Neuronal stem cell (in vitro differentiated cells): ENCODE measurements at regions not wholly inside any gene's neighbourhood (a gene's known extent, or its start where the extent isn't known, plus 50 kb on each side); places are given as distances from the start of the nearest gene placed in this dataset.

Experiments used
- DNase-seq: peaks from one replicate; pipeline ENCODE4 v3.0.0-alpha.2; 2013; ENCODE audit warnings: low spot score
- H2AFZ ChIP-seq: one replicate; pipeline ENCODE4 v1.6.1; 2013; ENCODE audit warnings: mild to moderate bottlenecking, low read length, inconsistent platforms
- H2AK5ac ChIP-seq: 2 replicates; pipeline ENCODE4 v1.6.1; 2013; ENCODE audit warnings: low read depth, mild to moderate bottlenecking, inconsistent platforms, low read length, moderate library complexity, mixed read lengths
- H2BK120ac ChIP-seq: 2 replicates; pipeline ENCODE4 v1.6.1; 2013; ENCODE audit warnings: low read depth, mild to moderate bottlenecking, inconsistent platforms, low read length, moderate library complexity, mixed read lengths
- H2BK12ac ChIP-seq: one replicate; pipeline ENCODE4 v1.6.1; 2013; ENCODE audit warnings: low read length, inconsistent platforms
- H2BK15ac ChIP-seq: 2 replicates; pipeline ENCODE4 v1.6.1; 2013; ENCODE audit warnings: mild to moderate bottlenecking, low read length, inconsistent platforms, mixed read lengths
- H2BK5ac ChIP-seq: one replicate; pipeline ENCODE4 v1.6.1; 2013; ENCODE audit warnings: inconsistent platforms, mild to moderate bottlenecking, low read length, moderate library complexity
- H3K14ac ChIP-seq: one replicate; pipeline ENCODE4 v1.6.1; 2013; ENCODE audit warnings: low read length, inconsistent platforms
- H3K18ac ChIP-seq: 2 replicates; pipeline ENCODE4 v1.6.1; 2013; ENCODE audit warnings: low read length, inconsistent platforms
- H3K23ac ChIP-seq: 2 replicates; pipeline ENCODE4 v1.6.1; 2013; ENCODE audit warnings: low read depth, mild to moderate bottlenecking, mixed read lengths, low read length, inconsistent platforms; ENCODE audit not compliant: poor library complexity
- H3K27ac ChIP-seq: replicated peaks from 3 replicates; pipeline ENCODE4 v1.5.1; 2013; ENCODE audit warnings: low read length, inconsistent platforms
- H3K27me3 ChIP-seq, 3 experiments: 2 replicates each; pipeline ENCODE4 v1.6.1; 2013; ENCODE audit warnings: low read length in 3 of 3, mild to moderate bottlenecking in 2 of 3, inconsistent platforms in 1 of 3, low read depth in 1 of 3, mixed read lengths in 1 of 3, moderate library complexity in 1 of 3; ENCODE audit not compliant: control insufficient read depth in 3 of 3, insufficient read depth in 3 of 3
- H3K36me3 ChIP-seq, 2 donors: replicated peaks in 1 of 2; 2 replicates each; pipeline ENCODE4 v1.6.1; 2013; ENCODE audit warnings: low read length in 2 of 2; ENCODE audit not compliant: control insufficient read depth in 2 of 2, insufficient read depth in 2 of 2
- H3K4ac ChIP-seq: 2 replicates; pipeline ENCODE4 v1.6.1; 2013; ENCODE audit warnings: inconsistent platforms, mild to moderate bottlenecking, low read length, moderate library complexity
- H3K4me1 ChIP-seq, 2 donors: 1 replicate in 1 of 2; 2 replicates in 1 of 2; pipeline ENCODE4 v1.6.1; 2013; ENCODE audit warnings: low read length in 2 of 2, low read depth in 1 of 2; ENCODE audit not compliant: control insufficient read depth in 2 of 2, insufficient read depth in 1 of 2
- H3K4me2 ChIP-seq: one replicate; pipeline ENCODE4 v1.6.1; 2013; ENCODE audit warnings: mild to moderate bottlenecking, low read length, inconsistent platforms; ENCODE audit not compliant: insufficient read depth, poor library complexity, severe bottlenecking
- H3K4me3 ChIP-seq, 2 donors: 2 replicates each; pipeline ENCODE4 v1.5.1; 2013; ENCODE audit warnings: low read length in 2 of 2, mild to moderate bottlenecking in 2 of 2, inconsistent platforms in 1 of 2, moderate library complexity in 1 of 2
- H3K79me1 ChIP-seq: one replicate; pipeline ENCODE4 v1.6.1; 2013; ENCODE audit warnings: low read depth, mild to moderate bottlenecking, inconsistent platforms, low read length, moderate library complexity
- H3K9ac ChIP-seq: one replicate; pipeline ENCODE4 v1.6.1; 2013; ENCODE audit warnings: mild to moderate bottlenecking, low read depth, low read length, inconsistent platforms; ENCODE audit not compliant: poor library complexity
- H3K9me3 ChIP-seq, 2 donors: replicated peaks in 1 of 2; 2 replicates each; pipeline versions ENCODE3 to v1.6.1; 2013; ENCODE audit warnings: low read length in 2 of 2, mild to moderate bottlenecking in 2 of 2, inconsistent platforms in 1 of 2, low read depth in 1 of 2, mixed read lengths in 1 of 2, moderate library complexity in 1 of 2; ENCODE audit not compliant: control insufficient read depth in 2 of 2, insufficient read depth in 1 of 2
- H4K8ac ChIP-seq: one replicate; pipeline ENCODE4 v1.6.1; 2013; ENCODE audit warnings: low read depth, mild to moderate bottlenecking, inconsistent platforms, low read length, moderate library complexity
- H4K91ac ChIP-seq: one replicate; pipeline ENCODE4 v1.6.1; 2013; ENCODE audit warnings: low read length, low read depth, mild to moderate bottlenecking, inconsistent platforms; ENCODE audit not compliant: poor library complexity
- WGBS, 2 donors: extraction: QIAGEN DNeasy Blood & Tissue Kit; methylation state at CpG; one replicate each; pipeline ENCODE4 v1.1.7; 2013; ENCODE audit warnings: missing lambda C conversion rate in 2 of 2, mixed read lengths in 1 of 2; ENCODE audit not compliant: insufficient read length in 2 of 2, insufficient replicate concordance in 1 of 2; ENCODE audit errors: extremely low coverage in 2 of 2; 5-methylcytosine and 5-hydroxymethylcytosine counted together

DNA sequence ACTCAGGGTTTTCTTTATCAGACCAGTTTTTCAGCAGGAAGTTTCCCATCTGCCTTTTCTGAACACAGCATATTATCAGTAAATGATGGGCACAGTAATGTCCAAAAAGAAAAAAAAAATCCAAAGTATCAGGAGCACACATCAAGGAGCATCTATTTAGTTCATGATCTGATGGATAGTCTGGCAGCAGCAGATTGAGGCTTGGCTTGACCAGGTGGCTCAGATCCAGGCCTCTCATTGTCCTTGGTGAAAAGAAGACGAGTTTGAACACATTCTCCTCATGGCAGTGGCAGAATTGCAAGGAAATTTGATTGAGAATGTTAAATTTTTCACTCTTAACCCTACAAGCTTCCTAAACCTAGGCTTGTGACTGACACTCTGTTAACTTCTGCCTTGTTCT, 192.9 kb downstream of the OXSM start:
- WGBS, 2 donors = no CpG with 5 or more reads among the region's 1 CpG
- Histone ChIP-seq H4K91ac (no peak overlapping the region), H3K9ac (no peak overlapping the region), H3K4ac (no peak overlapping the region), H3K4me2 (no peak overlapping the region), H2BK5ac (no peak overlapping the region), H3K4me1 (no peaks in the 10 kb centered on the region), H2AFZ (no peak overlapping the region), H3K18ac (no peak overlapping the region), H2BK120ac (no peak overlapping the region), H2AK5ac (no peak overlapping the region), H3K14ac (no peak overlapping the region), H2BK12ac (no peak overlapping the region), H3K4me3 (no peak overlapping the region), H3K9me3 (no peaks in the 10 kb centered on the region), H3K36me3 (no peaks in the 10 kb centered on the region), H2BK15ac (no peak overlapping the region), H4K8ac (no peak overlapping the region), H3K27me3 (no peaks in the 10 kb centered on the region), H3K23ac (no peak overlapping the region), H3K79me1 (no peaks in the 10 kb centered on the region), H3K27ac (no peak overlapping the region)
- DNase-seq = no peak

DNA sequence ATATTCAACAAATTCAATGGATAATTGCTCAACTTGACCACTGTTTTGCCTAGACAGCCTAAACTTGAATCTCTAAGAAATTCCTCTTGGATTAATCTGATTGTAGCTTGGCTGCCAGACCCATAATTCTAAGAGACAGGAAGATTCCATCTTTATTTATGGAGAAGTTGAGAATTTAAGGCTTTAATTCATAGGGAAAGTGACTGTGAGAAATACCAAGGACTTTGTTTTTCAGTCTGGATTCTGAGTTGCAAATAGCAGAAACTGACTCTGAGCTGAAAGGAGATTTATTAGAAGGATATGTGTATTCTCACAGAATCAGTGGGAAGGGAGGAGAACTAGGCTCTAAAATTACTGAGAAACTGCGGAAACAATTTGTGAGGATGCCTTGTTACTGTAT, 195.7 kb downstream of the OXSM start:
- DNase-seq = no peak
- no peaks in the 10 kb centered on the region for H3K9me3 ChIP-seq
- no peak overlapping the region for H3K14ac ChIP-seq
- H2BK5ac ChIP-seq = no peak overlapping the region
- no CpG with 5 or more reads among the region's 1 CpG for WGBS, 2 donors
- no peaks in the 10 kb centered on the region for H3K36me3 ChIP-seq
- H3K4me1 ChIP-seq = no peaks in the 10 kb centered on the region
- no peak overlapping the region for H4K91ac ChIP-seq
- no peak overlapping the region for H2AK5ac ChIP-seq
- no peak overlapping the region for H2BK120ac ChIP-seq
- no peak overlapping the region for H2BK15ac ChIP-seq
- no peaks in the 10 kb centered on the region for H3K27me3 ChIP-seq
- no peak overlapping the region for H4K8ac ChIP-seq
- H3K23ac ChIP-seq = no peak overlapping the region
- H3K18ac ChIP-seq = no peak overlapping the region
- no peak overlapping the region for H3K4ac ChIP-seq
- no peaks in the 10 kb centered on the region for H3K79me1 ChIP-seq
- no peak overlapping the region for H3K4me2 ChIP-seq
- no peak overlapping the region for H3K9ac ChIP-seq
- no peak overlapping the region for H2AFZ ChIP-seq
- no peak overlapping the region for H2BK12ac ChIP-seq
- H3K27ac ChIP-seq = no peak overlapping the region
- no peak overlapping the region for H3K4me3 ChIP-seq

DNA sequence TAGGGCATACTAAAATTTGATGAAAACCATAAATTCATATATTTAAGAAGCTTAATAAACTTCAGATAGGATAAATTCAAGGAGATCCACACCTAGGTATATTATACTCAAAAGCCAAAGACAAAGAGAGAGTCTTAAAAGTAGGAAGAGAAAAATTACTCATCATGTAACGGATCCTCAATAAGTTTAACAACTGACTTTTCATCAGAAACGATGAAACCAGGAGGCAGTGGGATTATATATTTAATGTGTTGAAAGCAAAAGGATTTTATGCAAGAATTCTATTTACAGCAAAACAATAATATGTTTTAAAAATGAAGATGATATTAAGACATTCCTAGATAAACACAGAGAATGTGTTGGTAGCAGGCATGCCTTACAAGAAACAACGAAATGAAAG, 202.7 kb downstream of the OXSM start:
- Histone ChIP-seq H3K23ac (no peak overlapping the region), H3K4me3 (no peak overlapping the region), H3K14ac (no peak overlapping the region), H4K91ac (no peak overlapping the region), H3K4me2 (no peak overlapping the region), H3K79me1 (no peaks in the 10 kb centered on the region), H3K18ac (no peak overlapping the region), H3K36me3 (no peaks in the 10 kb centered on the region), H3K4me1 (no peaks in the 10 kb centered on the region), H2BK120ac (no peak overlapping the region), H2AFZ (no peak overlapping the region), H2BK12ac (no peak overlapping the region), H2AK5ac (no peak overlapping the region), H3K9ac (no peak overlapping the region), H2BK5ac (no peak overlapping the region), H3K9me3 (no peaks in the 10 kb centered on the region), H2BK15ac (no peak overlapping the region), H4K8ac (no peak overlapping the region), H3K4ac (no peak overlapping the region), H3K27ac (no peak overlapping the region), H3K27me3 (no peaks in the 10 kb centered on the region)
- DNase-seq = no peak
- no CpG with 5 or more reads among the region's 3 CpGs for WGBS, 2 donors

DNA sequence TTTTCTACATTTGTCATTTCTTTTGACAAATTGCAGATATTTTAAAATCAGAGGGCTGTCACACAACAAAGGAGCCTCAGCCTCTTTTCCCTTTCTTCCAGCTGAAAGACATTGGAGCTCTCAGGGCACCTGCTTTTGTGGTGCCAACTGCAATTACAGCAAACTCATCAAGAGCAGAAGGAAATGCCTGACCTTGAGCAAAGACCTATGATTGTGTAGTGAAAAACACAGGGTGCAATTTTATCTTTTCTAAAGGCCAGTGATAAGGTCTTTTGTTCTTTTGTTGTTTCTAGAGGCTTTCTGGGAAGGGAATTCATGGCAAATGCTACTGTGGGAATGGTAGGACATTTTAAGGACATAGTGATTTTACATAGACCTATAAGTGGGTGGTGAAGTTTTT, 214.3 kb downstream of the OXSM start:
- Histone ChIP-seq H4K8ac (no peak overlapping the region), H3K27me3 (no peaks in the 10 kb centered on the region), H2BK120ac (no peak overlapping the region), H3K23ac (no peak overlapping the region), H3K14ac (no peak overlapping the region), H3K9ac (no peak overlapping the region), H3K4me2 (no peak overlapping the region), H3K79me1 (no peaks in the 10 kb centered on the region), H3K9me3 (no peaks in the 10 kb centered on the region), H3K18ac (no peak overlapping the region), H2BK5ac (no peak overlapping the region), H3K4me3 (no peak overlapping the region), H3K27ac (no peak overlapping the region), H3K36me3 (no peaks in the 10 kb centered on the region), H2BK12ac (no peak overlapping the region), H2AK5ac (no peak overlapping the region), H3K4ac (no peak overlapping the region), H3K4me1 (no peaks in the 10 kb centered on the region), H2BK15ac (no peak overlapping the region), H2AFZ (no peak overlapping the region), H4K91ac (no peak overlapping the region)
- DNase-seq = no peak
